ENCODE measurements at regions not wholly inside any gene's neighbourhood (a gene's known extent, or its start where the extent isn't known, plus 50 kb on each side); places are given as distances from the start of the nearest gene placed in this dataset.
"Not testable (repeated sequence)": the region's sequence is repeated elsewhere in the genome, so short reads cannot be mapped to it uniquely, and the experiment has no call there.

DNA sequence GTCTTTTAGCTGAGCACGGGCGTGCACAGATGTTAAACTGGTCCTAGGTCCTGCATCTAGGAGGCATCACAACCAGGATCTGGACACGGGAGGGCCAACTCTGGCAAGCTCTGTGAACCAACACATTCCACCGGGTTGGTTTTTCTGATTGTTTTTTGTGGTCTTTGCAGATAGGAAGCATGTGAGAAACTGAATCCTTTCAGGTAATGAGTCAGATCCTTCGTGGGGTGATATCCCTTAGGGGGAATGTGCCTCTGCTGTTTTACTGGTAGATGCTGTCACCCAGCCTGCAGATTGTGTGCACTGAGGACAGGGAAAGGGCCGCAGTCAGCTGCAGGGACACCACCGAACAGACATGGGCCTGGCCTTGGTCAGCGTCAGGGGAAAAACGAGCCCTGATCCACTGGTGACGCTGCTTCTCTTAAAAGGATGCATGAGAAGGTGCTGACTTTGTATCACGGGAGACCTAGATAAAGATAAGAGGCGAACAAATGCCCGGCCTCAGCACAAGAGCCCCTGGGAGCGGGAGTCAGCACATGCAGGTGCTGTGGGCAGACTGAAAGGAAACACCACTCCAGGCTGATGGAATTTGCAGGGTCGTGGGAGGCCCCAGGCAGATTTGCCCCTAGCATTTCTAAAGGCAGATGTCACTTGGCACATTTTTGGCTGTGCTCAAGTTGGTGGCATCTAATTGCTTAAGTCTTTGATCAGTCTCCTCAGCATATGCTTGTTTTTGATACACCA, 51.1 kb downstream of the DOP1B start:
- TF ChIP-seq JUND (IDR thresholded peaks at IDR 0.05; ENCODE audit: low read depth), result no peak

GRCh38 chr21:36208326-36209013, 51.8 kb downstream of the DOP1B start:
- DNase-seq (ENCODE audit: low read depth in 1 of 2, low spot score in 1 of 2), result no peak
- no peak for TF ChIP-seq JUND (IDR thresholded peaks at IDR 0.05; ENCODE audit: low read depth)
- in situ Hi-C loops (cut with HindIII; ENCODE audit: low pct_unique_long_range_greater_than_20kb, low sequenced_read_pairs), result no loop called here

More for the DNA sequence above, 51.1 kb downstream of the DOP1B start:
- in situ Hi-C loops (cut with HindIII; ENCODE audit: low pct_unique_long_range_greater_than_20kb, low sequenced_read_pairs), result no loop called here
- no peak for DNase-seq (ENCODE audit: low read depth in 1 of 2, low spot score in 1 of 2)

DNA sequence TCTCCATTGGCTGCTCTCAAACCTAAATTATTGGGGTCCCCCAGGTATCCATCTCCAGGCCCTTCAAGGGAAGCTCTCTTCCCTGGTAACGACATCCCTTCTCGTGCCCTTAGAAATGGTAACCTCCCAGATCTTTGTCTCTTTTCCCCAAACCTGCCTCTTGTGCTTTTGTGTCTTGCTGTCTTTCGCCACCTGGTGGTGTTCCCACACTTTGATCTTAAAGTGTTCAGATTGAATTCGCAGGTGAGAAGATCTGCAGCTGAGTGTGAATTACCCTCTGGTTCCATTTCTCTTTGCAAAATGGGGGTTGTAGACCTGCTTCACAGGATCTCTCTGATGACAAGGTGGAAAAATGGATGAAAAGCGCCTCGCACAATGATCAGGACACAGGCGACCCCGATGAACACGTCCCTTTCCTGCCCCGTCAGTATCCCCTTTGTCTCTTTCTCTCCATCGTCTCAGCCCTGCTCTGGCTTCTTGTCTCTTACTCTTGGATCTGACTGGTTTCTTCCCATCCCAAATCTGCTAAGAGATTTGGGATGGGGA, 53.1 kb downstream of the DOP1B start:
- in situ Hi-C loops (cut with HindIII; ENCODE audit: low pct_unique_long_range_greater_than_20kb, low sequenced_read_pairs), result no loop called here
- DNase-seq (ENCODE audit: low read depth in 1 of 2, low spot score in 1 of 2), result peak; percentile 44 to 93
- no peak for TF ChIP-seq JUND (IDR thresholded peaks at IDR 0.05; ENCODE audit: low read depth)

DNA sequence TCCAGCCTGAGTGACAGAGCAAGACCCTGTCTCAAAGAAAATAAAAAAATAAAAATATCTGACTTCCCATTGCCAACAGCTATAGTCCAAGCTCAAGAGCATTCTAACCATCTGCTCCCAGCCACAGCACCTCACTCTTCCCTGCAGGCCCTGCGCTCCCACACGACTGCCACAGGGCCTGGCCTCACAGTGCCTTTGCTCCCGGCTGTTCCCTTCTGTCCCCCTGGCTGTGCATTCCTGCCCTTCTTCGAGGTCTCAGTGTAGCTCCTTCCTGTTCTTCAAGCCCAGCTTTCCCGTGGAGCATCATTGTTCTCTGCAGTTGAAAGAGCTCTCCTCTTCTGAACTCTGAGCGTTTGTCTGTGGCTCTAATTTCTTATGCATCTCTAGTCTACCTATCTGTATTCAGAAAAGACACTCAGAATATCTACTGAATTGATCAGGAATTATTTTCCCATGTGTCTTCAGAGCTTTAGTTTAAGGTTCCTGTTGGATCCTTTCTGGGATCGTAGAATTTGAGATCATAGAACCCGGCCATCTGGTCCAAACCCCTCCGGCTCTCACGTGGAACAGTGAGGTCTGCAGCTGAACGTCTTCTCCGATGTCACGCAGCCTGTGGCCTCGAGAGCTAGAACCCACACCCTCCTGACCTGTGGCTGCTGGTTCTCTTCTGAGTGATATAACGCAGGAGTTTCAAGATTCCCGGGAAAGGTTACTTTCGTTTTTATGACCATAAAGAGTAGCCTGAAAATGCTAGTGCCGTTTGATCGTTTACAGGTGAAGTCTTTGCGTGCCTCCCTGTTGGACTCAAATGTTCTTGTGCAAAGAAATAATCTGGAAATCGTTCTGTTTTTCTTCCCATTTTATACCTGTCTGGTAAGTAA, 54.4 kb downstream of the DOP1B start:
- in situ Hi-C loops (cut with HindIII; ENCODE audit: low pct_unique_long_range_greater_than_20kb, low sequenced_read_pairs), result no loop called here
- no peak for DNase-seq (ENCODE audit: low read depth in 1 of 2, low spot score in 1 of 2)
- TF ChIP-seq JUND (IDR thresholded peaks at IDR 0.05; ENCODE audit: low read depth), result no peak

DNA sequence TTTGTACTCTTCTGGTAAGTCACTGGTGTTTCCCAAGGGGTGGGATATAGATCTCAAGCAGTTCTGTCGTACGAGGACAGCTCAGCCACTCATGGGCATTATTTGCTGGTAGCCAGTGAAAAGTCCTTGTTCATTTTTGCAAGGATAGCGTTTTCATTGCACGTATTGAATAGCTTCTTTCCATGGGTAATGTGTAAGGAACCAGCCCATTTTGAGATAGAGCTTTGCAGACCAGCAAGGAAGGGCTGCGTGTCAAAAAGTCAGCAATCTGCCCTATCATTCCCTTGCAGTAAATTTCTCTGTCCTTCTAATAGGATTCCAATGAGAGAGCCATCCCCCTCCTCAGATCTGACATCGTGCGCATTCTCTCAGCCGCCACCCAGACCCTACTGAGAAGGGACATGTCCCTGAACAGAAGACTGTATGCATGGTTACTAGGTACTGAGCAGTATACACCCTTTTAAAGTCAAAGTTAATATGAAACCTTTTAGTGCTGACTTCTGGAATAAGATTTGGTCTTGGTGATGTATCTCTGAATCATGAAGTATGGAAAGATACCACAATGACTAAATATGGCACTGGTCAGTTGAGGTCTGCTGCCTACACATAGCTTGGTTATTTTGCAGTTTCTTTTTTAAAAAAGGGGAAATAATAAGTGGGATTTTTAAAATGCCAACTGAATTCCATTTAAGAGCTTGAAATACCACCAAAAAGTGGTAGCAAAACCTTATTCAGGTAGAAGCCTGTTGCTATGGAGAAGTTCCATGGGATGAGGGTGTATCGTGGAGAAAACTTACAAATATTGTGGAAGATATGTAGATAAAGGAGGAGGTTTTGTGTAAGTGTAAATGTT, 55.3 kb downstream of the DOP1B start:
- in situ Hi-C loops (cut with HindIII; ENCODE audit: low pct_unique_long_range_greater_than_20kb, low sequenced_read_pairs), result no loop called here
- no peak for TF ChIP-seq JUND (IDR thresholded peaks at IDR 0.05; ENCODE audit: low read depth)
- no peak for DNase-seq (ENCODE audit: low read depth in 1 of 2, low spot score in 1 of 2)

GRCh38 chr21:36212513-36212780, 55.8 kb downstream of the DOP1B start:
- in situ Hi-C loops (cut with HindIII; ENCODE audit: low pct_unique_long_range_greater_than_20kb, low sequenced_read_pairs), result no loop called here
- TF ChIP-seq JUND (IDR thresholded peaks at IDR 0.05; ENCODE audit: low read depth), result no peak
- no peak for DNase-seq (ENCODE audit: low read depth in 1 of 2, low spot score in 1 of 2)

GRCh38 chr21:36214561-36214960, 57.9 kb downstream of the DOP1B start:
- in situ Hi-C loops (cut with HindIII; ENCODE audit: low pct_unique_long_range_greater_than_20kb, low sequenced_read_pairs), result no loop called here
- no peak for TF ChIP-seq JUND (IDR thresholded peaks at IDR 0.05; ENCODE audit: low read depth)
- DNase-seq (ENCODE audit: low read depth in 1 of 2, low spot score in 1 of 2), result no peak

- in situ Hi-C loops (cut with HindIII; ENCODE audit: low pct_unique_long_range_greater_than_20kb, low sequenced_read_pairs), result no loop called here
- TF ChIP-seq JUND (IDR thresholded peaks at IDR 0.05; ENCODE audit: low read depth), result no peak
- DNase-seq (ENCODE audit: low read depth in 1 of 2, low spot score in 1 of 2), result no peak
Measured at GRCh38 chr21:36217743-36218142, 61.1 kb downstream of the DOP1B start.

DNA sequence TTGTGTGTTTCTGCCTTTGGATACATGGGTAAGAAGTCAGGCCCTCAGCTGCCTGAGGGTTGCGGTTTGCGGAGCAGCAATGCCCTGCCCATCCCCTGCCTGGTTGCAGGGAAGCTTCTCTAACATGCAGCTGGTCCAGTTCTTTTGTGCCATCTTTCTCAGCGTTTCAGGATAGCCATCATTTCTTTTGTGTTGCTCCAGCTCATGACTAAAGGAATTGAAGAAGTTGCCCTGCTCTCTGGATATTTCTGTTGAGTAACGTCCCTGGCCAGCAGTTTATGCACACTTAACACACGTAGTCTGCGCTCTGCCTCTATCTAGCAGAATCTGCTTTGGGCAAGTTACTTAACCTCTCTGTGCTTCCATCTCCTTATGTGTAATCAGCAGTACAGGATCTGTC, 62.1 kb downstream of the DOP1B start:
- TF ChIP-seq JUND (IDR thresholded peaks at IDR 0.05; ENCODE audit: low read depth), result no peak
- DNase-seq (ENCODE audit: low read depth in 1 of 2, low spot score in 1 of 2), result no peak
- in situ Hi-C loops (cut with HindIII; ENCODE audit: low pct_unique_long_range_greater_than_20kb, low sequenced_read_pairs), result no loop called here

GRCh38 chr21:36223451-36223850, 66.8 kb downstream of the DOP1B start:
- in situ Hi-C loops (cut with HindIII; ENCODE audit: low pct_unique_long_range_greater_than_20kb, low sequenced_read_pairs), result no loop called here
- no peak for TF ChIP-seq JUND (IDR thresholded peaks at IDR 0.05; ENCODE audit: low read depth)
- no peak for DNase-seq (ENCODE audit: low read depth in 1 of 2, low spot score in 1 of 2)

DNA sequence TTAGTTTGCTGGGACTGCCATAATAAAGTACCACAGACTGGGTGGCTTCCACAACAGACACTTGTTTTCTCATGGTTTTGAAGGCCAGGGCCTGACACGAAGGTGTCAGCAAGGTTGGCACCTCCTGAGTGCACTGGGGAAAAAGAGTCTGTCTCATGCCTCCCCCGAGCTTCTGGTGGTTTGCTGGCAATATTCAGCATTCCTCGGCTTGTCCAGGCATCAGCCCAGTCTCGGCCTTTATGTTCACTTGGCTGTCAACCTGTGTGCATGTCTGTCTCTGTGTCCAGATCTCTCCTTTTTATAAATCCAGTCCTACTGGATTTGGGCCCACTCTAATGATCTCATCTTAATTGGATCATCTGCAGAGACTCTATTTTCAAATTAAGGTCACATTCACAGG, 72.6 kb downstream of the DOP1B start:
- no peak for DNase-seq (ENCODE audit: low read depth in 1 of 2, low spot score in 1 of 2)
- in situ Hi-C loops (cut with HindIII; ENCODE audit: low pct_unique_long_range_greater_than_20kb, low sequenced_read_pairs), result no loop called here
- no peak for TF ChIP-seq JUND (IDR thresholded peaks at IDR 0.05; ENCODE audit: low read depth)

GRCh38 chr21:36231444-36231843, 74.8 kb downstream of the DOP1B start:
- in situ Hi-C loops (cut with HindIII; ENCODE audit: low pct_unique_long_range_greater_than_20kb, low sequenced_read_pairs); DNase-seq (ENCODE audit: low read depth in 1 of 2, low spot score in 1 of 2): not testable (repeated sequence)

Data from T47D (cell line).